WTC11 (cell line): ENCODE measurements at regions not wholly inside any gene's neighbourhood (a gene's known extent, or its start where the extent isn't known, plus 50 kb on each side); places are given as distances from the start of the nearest gene placed in this dataset.

Experiments
- ATAC-seq: fragments of 200-7000 bp; cut with Tn5 transposase; 2 replicates; pipeline ENCODE4 v1.10.0; 2021; ENCODE audit warnings: mild to moderate bottlenecking, moderate library complexity
- CTCF ChIA-PET: fragments of 300-600 bp; sonication (Branson Sonifier 250); formaldehyde crosslinking; loops from one replicate; lab custom pipeline; 2021; ENCODE audit warnings: antibody characterized with exemption; lab: Charles Lee
- POLR2A ChIA-PET: fragments of 350-600 bp; sonication (Branson Sonifier 250); formaldehyde crosslinking; loops from one replicate; lab custom pipeline; 2021; ENCODE audit warnings: antibody characterized with exemption; lab: Charles Lee
- DNase-seq: peaks from one replicate; pipeline ENCODE4 v3.0.0; 2021; ENCODE audit warnings: low spot score
- H3K27ac Mint-ChIP-seq: 2 replicates; pipeline ENCODE4 v1.8.0; 2021; ENCODE audit warnings: mixed read lengths
- H3K27me3 Mint-ChIP-seq: 2 replicates; pipeline ENCODE4 v1.8.0; 2021; ENCODE audit warnings: low read depth, mild to moderate bottlenecking, moderate library complexity, mixed read lengths
- H3K36me3 Mint-ChIP-seq: 2 replicates; pipeline ENCODE4 v1.8.0; 2021; ENCODE audit warnings: mixed read lengths
- H3K4me1 Mint-ChIP-seq: 2 replicates; pipeline ENCODE4 v1.8.0; 2022; ENCODE audit warnings: mixed read lengths
- H3K4me3 Mint-ChIP-seq: 2 replicates; pipeline ENCODE4 v1.8.0; 2021; ENCODE audit warnings: mild to moderate bottlenecking, moderate library complexity, mixed read lengths
- H3K9me3 Mint-ChIP-seq: 2 replicates; pipeline ENCODE4 v1.8.0; 2021; ENCODE audit warnings: mixed read lengths
- AR ChIP-seq: fragments of 250-450 bp; sonication (Bioruptor Pico); IDR thresholded peaks from 2 replicates; pipeline ENCODE4 v1.9.0; 2021; ENCODE audit warnings: mild to moderate bottlenecking
- ATF1 ChIP-seq: sonication (generic); formaldehyde crosslinking; IDR thresholded peaks from 2 replicates; pipeline ENCODE4 v1.8.1; 2023; ENCODE audit warnings: mild to moderate bottlenecking, moderate library complexity, missing genetic modification reagents
- ATF2 ChIP-seq: sonication (generic); formaldehyde crosslinking; IDR thresholded peaks from 2 replicates; pipeline ENCODE4 v1.8.1; 2022; ENCODE audit warnings: low read depth, missing genetic modification reagents, borderline replicate concordance
- CDX4 ChIP-seq: fragments of 250-450 bp; sonication (Bioruptor Pico); IDR thresholded peaks from 2 replicates; pipeline ENCODE4 v1.9.0; 2021; ENCODE audit warnings: moderate library complexity, mild to moderate bottlenecking, inconsistent platforms, borderline replicate concordance
- CTCF ChIP-seq: fragments of 200-600 bp; IDR thresholded peaks from 2 replicates; pipeline ENCODE4 v1.8.0; 2022; ENCODE audit warnings: antibody characterized with exemption
- E2F4 ChIP-seq: sonication (generic); formaldehyde crosslinking; IDR thresholded peaks from 2 replicates; pipeline ENCODE4 v1.8.1; 2022; ENCODE audit warnings: low read depth, mild to moderate bottlenecking, moderate library complexity, missing genetic modification reagents, borderline replicate concordance
- FOXK1 ChIP-seq: sonication (generic); formaldehyde crosslinking; IDR thresholded peaks from 2 replicates; pipeline ENCODE4 v1.8.0; 2022; ENCODE audit warnings: mild to moderate bottlenecking, moderate library complexity, missing genetic modification reagents
- HMGA2 ChIP-seq: fragments of 250-450 bp; sonication (Bioruptor Pico); IDR thresholded peaks from 2 replicates; pipeline ENCODE4 v1.4.0; 2021; ENCODE audit warnings: mild to moderate bottlenecking, moderate library complexity
- JUN ChIP-seq: sonication (generic); formaldehyde crosslinking; IDR thresholded peaks from 2 replicates; pipeline ENCODE4 v1.8.0; 2023; ENCODE audit warnings: mild to moderate bottlenecking, missing genetic modification reagents
- MXD4 ChIP-seq: fragments of 250-450 bp; sonication (Bioruptor Pico); IDR thresholded peaks from 2 replicates; pipeline ENCODE4 v1.8.0; 2021; ENCODE audit warnings: mild to moderate bottlenecking, moderate library complexity, borderline replicate concordance
- NFE2L1 ChIP-seq: sonication (generic); formaldehyde crosslinking; IDR thresholded peaks from 2 replicates; pipeline ENCODE4 v1.8.1; 2023; ENCODE audit warnings: missing genetic modification reagents
- NR1H2 ChIP-seq: sonication (generic); formaldehyde crosslinking; IDR thresholded peaks from 2 replicates; pipeline ENCODE4 v1.9.0; 2021; ENCODE audit warnings: mild to moderate bottlenecking, moderate library complexity, missing genetic modification reagents
- PRRX2 ChIP-seq: fragments of 250-450 bp; sonication (Bioruptor Pico); IDR thresholded peaks from 2 replicates; pipeline ENCODE4 v1.8.0; 2021; ENCODE audit warnings: mild to moderate bottlenecking
- SOX15 ChIP-seq: fragments of 250-450 bp; sonication (Bioruptor Pico); IDR thresholded peaks from 2 replicates; pipeline ENCODE4 v1.9.0; 2021; ENCODE audit warnings: mild to moderate bottlenecking
- TEAD1 ChIP-seq: sonication (generic); formaldehyde crosslinking; IDR thresholded peaks from 2 replicates; pipeline ENCODE4 v1.8.0; 2022; ENCODE audit warnings: mild to moderate bottlenecking, missing genetic modification reagents
- ZBTB43 ChIP-seq: sonication (generic); formaldehyde crosslinking; IDR thresholded peaks from 2 replicates; pipeline ENCODE4 v1.8.1; 2023; ENCODE audit warnings: mild to moderate bottlenecking, missing genetic modification reagents
- ZNF671 ChIP-seq: fragments of 250-450 bp; sonication (Bioruptor Pico); IDR thresholded peaks from 2 replicates; pipeline ENCODE4 v1.8.0; 2021; ENCODE audit warnings: mild to moderate bottlenecking
- ZSCAN18 ChIP-seq: fragments of 250-450 bp; sonication (Bioruptor Pico); IDR thresholded peaks from 2 replicates; pipeline ENCODE4 v2.1.2; 2022; ENCODE audit warnings: mild to moderate bottlenecking, moderate library complexity

- DNase-seq = no peak
- peaks cover 36% of the 10 kb centered on the region for H3K9me3 Mint-ChIP-seq
- no peak for ATAC-seq
- H3K36me3 Mint-ChIP-seq = peaks cover 4% of the 10 kb centered on the region; the same call in 1 of the 2 replicates
- H3K27me3 Mint-ChIP-seq = peaks cover 4% of the 10 kb centered on the region
- ChIA-PET POLR2A (no interaction called here), CTCF (interaction anchor here (1.3 to 1.4 kb wide), 2 partner anchors 74 to 331 kb away, joined by 4 to 8 read pairs; no protein-coding TSS in a partner anchor)
- H3K27ac Mint-ChIP-seq = 0 out of 2 replicates have a peak overlapping the region, but pooled peaks have one; percentile 85
- H3K4me1 Mint-ChIP-seq = peaks cover 16% of the 10 kb centered on the region
- H3K4me3 Mint-ChIP-seq = no peak overlapping the region
- TF ChIP-seq E2F4 (CRISPR knock-in tag) (no peak), ZSCAN18 (CRISPR knock-in tag) (no peak), JUN (CRISPR knock-in tag) (no peak), MXD4 (CRISPR knock-in tag) (no peak), CTCF (no peak), ZBTB43 (CRISPR knock-in tag) (no peak), NFE2L1 (CRISPR knock-in tag) (no peak), NR1H2 (no peak), PRRX2 (CRISPR knock-in tag) (no peak), AR (CRISPR knock-in tag) (no peak), CDX4 (CRISPR knock-in tag) (no peak), FOXK1 (no peak), ATF1 (CRISPR knock-in tag) (no peak), ATF2 (CRISPR knock-in tag) (no peak), ZNF671 (no peak), HMGA2 (CRISPR knock-in tag) (no peak), TEAD1 (CRISPR knock-in tag) (no peak), SOX15 (CRISPR knock-in tag) (no peak)
Measured at GRCh38 chr7:4556868-4557793, 125.0 kb upstream of the FOXK1 start.
